Neutrophil (primary cell): ENCODE measurements at regions not wholly inside any gene's neighbourhood (a gene's known extent, or its start where the extent isn't known, plus 50 kb on each side); places are given as distances from the start of the nearest gene placed in this dataset.
"Not testable (repeated sequence)": the region's sequence is repeated elsewhere in the genome, so short reads cannot be mapped to it uniquely, and the experiment has no call there.

Experiments
- H3K27ac ChIP-seq: fragments of 200-600 bp; sonication (generic); 2 replicates; pipeline ENCODE4 v1.5.1; 2016; ENCODE audit warnings: mild to moderate bottlenecking, moderate library complexity
- H3K27me3 ChIP-seq: fragments of 200-600 bp; sonication (generic); 2 replicates; pipeline ENCODE4 v1.6.0; 2016; ENCODE audit warnings: mild to moderate bottlenecking
- H3K36me3 ChIP-seq: fragments of 200-600 bp; sonication (generic); 2 replicates; pipeline ENCODE4 v1.5.1; 2017
- H3K4me1 ChIP-seq, 2 experiments: fragments of 200-600 bp in 1 of 2; sonication (generic) in 1 of 2; 1 replicate in 1 of 2; 2 replicates in 1 of 2; pipeline versions ENCODE4 v1.5.1 to v1.6.1; 2013 to 2016; ENCODE audit warnings: low read depth in 1 of 2, low read length in 1 of 2, mild to moderate bottlenecking in 1 of 2, moderate library complexity in 1 of 2; ENCODE audit not compliant: control insufficient read depth in 1 of 2, insufficient read depth in 1 of 2
- H3K4me3 ChIP-seq, 2 experiments: fragments of 200-600 bp in 1 of 2; sonication (generic) in 1 of 2; 1 replicate in 1 of 2; 2 replicates in 1 of 2; pipeline ENCODE4 v1.5.1; 2013 to 2016; ENCODE audit warnings: low read depth in 1 of 2, low read length in 1 of 2, mild to moderate bottlenecking in 1 of 2, moderate library complexity in 1 of 2
- H3K9me3 ChIP-seq: fragments of 200-600 bp; sonication (generic); 2 replicates; pipeline ENCODE4 v1.5.1; 2016
- CTCF ChIP-seq: fragments of 200-600 bp; sonication (generic); IDR thresholded peaks from 2 replicates; pipeline ENCODE4 v1.5.1; 2016; ENCODE audit warnings: antibody characterized with exemption

- no peak for TF ChIP-seq CTCF
- Histone ChIP-seq H3K36me3 (no peaks in the 10 kb centered on the region), H3K27ac (no peak overlapping the region), H3K27me3 (peaks cover 17% of the 10 kb centered on the region), H3K4me3 (no peak overlapping the region), H3K4me1 (no peaks in the 10 kb centered on the region), H3K9me3 (no peaks in the 10 kb centered on the region)
Measured at GRCh38 chr2:88396209-88396608, 56.3 kb downstream of the FOXI3 start.

GRCh38 chr2:88377641-88377991 is 74.9 kb downstream of the FOXI3 start:
- Histone ChIP-seq H3K4me1 (no peaks in the 10 kb centered on the region), H3K36me3 (no peaks in the 10 kb centered on the region), H3K27ac (no peak overlapping the region), H3K9me3 (no peaks in the 10 kb centered on the region), H3K4me3 (no peak overlapping the region), H3K27me3 (peaks cover 15% of the 10 kb centered on the region)
- no peak for TF ChIP-seq CTCF

DNA sequence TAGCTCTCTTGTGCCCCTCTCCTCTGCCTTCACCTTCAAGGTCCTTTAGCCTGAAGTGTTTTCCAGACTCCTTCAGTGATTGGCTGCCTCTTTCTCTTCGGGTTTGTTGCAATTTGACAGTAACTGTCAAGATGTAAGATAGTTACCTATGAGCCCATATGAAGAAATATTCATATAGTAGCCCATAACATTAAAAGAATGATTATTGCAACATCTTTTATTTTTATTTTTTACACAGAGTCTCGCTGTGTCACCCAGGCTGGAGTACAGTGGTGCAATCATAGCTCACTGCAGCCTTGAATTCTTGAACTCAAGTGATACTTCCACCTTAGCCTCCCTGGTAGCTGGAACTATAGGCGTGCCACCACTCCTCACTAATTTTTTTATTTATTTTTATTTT is 80.5 kb downstream of the FOXI3 start:
- H3K4me1 ChIP-seq: no peaks in the 10 kb centered on the region
- H3K36me3 ChIP-seq: no peaks in the 10 kb centered on the region
- H3K4me3 ChIP-seq: no peak overlapping the region
- TF ChIP-seq CTCF: no peak
- H3K27me3 ChIP-seq: peaks cover 7% of the 10 kb centered on the region
- no peak overlapping the region for H3K27ac ChIP-seq
- no peaks in the 10 kb centered on the region for H3K9me3 ChIP-seq

DNA sequence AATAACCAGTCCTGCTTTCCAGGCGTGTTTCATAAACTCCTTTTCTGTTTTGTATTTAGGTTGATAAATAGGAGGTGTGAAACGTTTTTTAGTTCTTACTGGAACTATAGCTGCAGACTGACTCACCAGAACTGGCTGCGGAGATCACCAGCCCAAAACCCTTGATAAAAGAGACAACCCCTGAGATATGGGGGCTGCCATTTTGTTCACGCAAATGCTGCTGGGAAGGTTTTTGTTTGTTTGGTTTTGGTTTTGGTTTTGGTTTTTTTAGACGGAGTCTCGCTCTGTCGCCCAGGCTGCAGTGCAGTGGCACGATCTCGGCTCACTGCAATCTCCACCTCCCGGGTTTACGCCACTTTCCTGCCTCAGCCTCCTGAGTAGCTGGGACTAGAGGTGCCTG is 87.1 kb downstream of the FOXI3 start:
- not testable (repeated sequence) for H3K4me1 ChIP-seq, H3K27me3 ChIP-seq, H3K4me3 ChIP-seq, H3K36me3 ChIP-seq, H3K27ac ChIP-seq, H3K9me3 ChIP-seq

GRCh38 chr2:88355486-88355885 is 97.0 kb downstream of the FOXI3 start:
- TF ChIP-seq CTCF: no peak
- Histone ChIP-seq H3K36me3 (no peaks in the 10 kb centered on the region), H3K9me3 (no peaks in the 10 kb centered on the region), H3K4me3 (no peak overlapping the region), H3K4me1 (no peaks in the 10 kb centered on the region), H3K27me3 (peaks cover 45% of the 10 kb centered on the region), H3K27ac (no peak overlapping the region)

DNA sequence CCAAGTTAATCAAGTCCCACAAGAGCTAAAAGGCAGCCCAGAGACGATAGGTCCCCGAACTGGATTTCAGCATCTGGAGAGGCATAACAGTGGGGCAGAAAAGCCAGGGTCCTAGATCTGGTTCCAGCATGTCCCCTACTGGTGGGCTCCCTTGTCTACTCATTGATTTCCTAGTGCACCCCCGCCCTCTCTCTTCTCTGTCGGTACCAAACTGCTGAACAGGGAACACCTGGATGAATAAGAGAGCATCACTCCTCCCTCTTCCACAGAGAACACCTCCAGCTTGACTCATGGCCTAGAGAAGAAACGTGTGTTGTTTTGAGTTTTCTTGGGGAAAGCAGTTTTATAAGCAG is 101.3 kb downstream of the FOXI3 start:
- Histone ChIP-seq H3K4me1 (no peaks in the 10 kb centered on the region), H3K27ac (no peak overlapping the region), H3K36me3 (no peaks in the 10 kb centered on the region), H3K27me3 (peaks cover 72% of the 10 kb centered on the region), H3K4me3 (no peak overlapping the region), H3K9me3 (no peaks in the 10 kb centered on the region)
- no peak for TF ChIP-seq CTCF
